DND-41 (cell line): ENCODE measurements at regions not wholly inside any gene's neighbourhood (a gene's known extent, or its start where the extent isn't known, plus 50 kb on each side); places are given as distances from the start of the nearest gene placed in this dataset.
"Not testable (repeated sequence)": the region's sequence is repeated elsewhere in the genome, so short reads cannot be mapped to it uniquely, and the experiment has no call there.

ENCODE experiments used
- CTCF ChIP-seq: IDR thresholded peaks from 2 replicates; pipeline ENCODE4 v1.5.1; 2012; ENCODE audit warnings: borderline replicate concordance, low read length, moderate library complexity, mild to moderate bottlenecking; ENCODE audit not compliant: poor library complexity, severe bottlenecking; ENCODE audit errors: extremely low read depth
- EZH2 ChIP-seq: IDR thresholded peaks from 3 replicates; pipeline ENCODE4 v1.6.1; 2012; ENCODE audit warnings: borderline replicate concordance, low read depth, mild to moderate bottlenecking, moderate library complexity, low read length, inconsistent platforms; ENCODE audit not compliant: severe bottlenecking

- TF ChIP-seq CTCF, EZH2: not testable (repeated sequence)
These were observed 127.4 kb upstream of the KIF5B start for GRCh38 chr10:32183652-32184051.
